KMS-11 (cell line): ENCODE measurements at regions not wholly inside any gene's neighbourhood (a gene's known extent, or its start where the extent isn't known, plus 50 kb on each side); places are given as distances from the start of the nearest gene placed in this dataset.

Experiments used
- H2AFZ ChIP-seq: fragments of 200-600 bp; sonication (generic); 2 replicates; pipeline ENCODE4 v1.6.1; 2016; ENCODE audit warnings: antibody characterized with exemption, mixed run types, low read depth
- H3K27ac ChIP-seq: fragments of 200-600 bp; sonication (generic); 2 replicates; pipeline ENCODE4 v1.6.1; 2016; ENCODE audit warnings: mild to moderate bottlenecking, mixed run types
- H3K27me3 ChIP-seq: fragments of 200-600 bp; sonication (generic); 2 replicates; pipeline ENCODE4 v1.6.1; 2017; ENCODE audit warnings: mild to moderate bottlenecking, low read depth, mixed run types, moderate library complexity; ENCODE audit not compliant: insufficient read depth
- H3K36me3 ChIP-seq: fragments of 200-600 bp; sonication (generic); 2 replicates; pipeline ENCODE4 v1.6.1; 2017; ENCODE audit warnings: mild to moderate bottlenecking, mixed run types; ENCODE audit not compliant: insufficient read depth
- H3K4me1 ChIP-seq: fragments of 200-600 bp; sonication (generic); 2 replicates; pipeline ENCODE4 v1.6.1; 2016; ENCODE audit warnings: mild to moderate bottlenecking, low read depth, mixed run types; ENCODE audit not compliant: poor library complexity, severe bottlenecking
- H3K4me2 ChIP-seq: fragments of 200-600 bp; sonication (generic); 2 replicates; pipeline ENCODE4 v1.7.0; 2016; ENCODE audit warnings: mild to moderate bottlenecking, mixed run types
- H3K4me3 ChIP-seq: fragments of 200-600 bp; sonication (generic); IDR thresholded peaks from 2 replicates; pipeline ENCODE4 v1.6.1; 2017; ENCODE audit warnings: low read depth, low read length, mixed read lengths; ENCODE audit not compliant: insufficient read depth
- H3K79me2 ChIP-seq: fragments of 200-600 bp; sonication (generic); 2 replicates; pipeline ENCODE4 v1.6.1; 2016; ENCODE audit warnings: low read depth, mixed run types; ENCODE audit not compliant: insufficient read depth
- H3K9ac ChIP-seq: fragments of 200-600 bp; sonication (generic); 2 replicates; pipeline ENCODE4 v1.6.1; 2016; ENCODE audit warnings: mild to moderate bottlenecking, mixed run types
- H4K20me1 ChIP-seq: fragments of 200-600 bp; sonication (generic); 2 replicates; pipeline ENCODE4 v1.6.1; 2016; ENCODE audit warnings: mild to moderate bottlenecking, mixed run types; ENCODE audit not compliant: insufficient read depth
- CTCF ChIP-seq: fragments of 200-600 bp; sonication (generic); conservative IDR thresholded peaks from 2 replicates; pipeline ENCODE4 v1.6.1; 2017; ENCODE audit warnings: low read depth, mild to moderate bottlenecking, antibody characterized with exemption, low read length, moderate library complexity, mixed read lengths

GRCh38 chr2:67842375-67842959 is 220.3 kb downstream of the C1D start:
- no peaks in the 10 kb centered on the region for H3K79me2 ChIP-seq
- H3K27me3 ChIP-seq: no peaks in the 10 kb centered on the region
- no peak for TF ChIP-seq CTCF
- no peak overlapping the region for H3K9ac ChIP-seq
- peaks cover 6% of the 10 kb centered on the region for H3K4me1 ChIP-seq
- H3K36me3 ChIP-seq: no peaks in the 10 kb centered on the region
- H3K4me3 ChIP-seq: no peak overlapping the region
- no peak overlapping the region for H3K4me2 ChIP-seq
- no peak overlapping the region for H3K27ac ChIP-seq
- no peaks in the 10 kb centered on the region for H4K20me1 ChIP-seq
- H2AFZ ChIP-seq: no peak overlapping the region

- H3K79me2 ChIP-seq: no peaks in the 10 kb centered on the region
- peaks cover 6% of the 10 kb centered on the region for H3K4me1 ChIP-seq
- H3K27me3 ChIP-seq: no peaks in the 10 kb centered on the region
- no peaks in the 10 kb centered on the region for H3K36me3 ChIP-seq
- no peaks in the 10 kb centered on the region for H4K20me1 ChIP-seq
- H2AFZ ChIP-seq: no peak overlapping the region
- no peak overlapping the region for H3K4me2 ChIP-seq
- no peak overlapping the region for H3K27ac ChIP-seq
- no peak overlapping the region for H3K9ac ChIP-seq
- H3K4me3 ChIP-seq: no peak overlapping the region
- TF ChIP-seq CTCF: no peak
These were observed 218.7 kb downstream of the C1D start for GRCh38 chr2:67844024-67844540.

- H3K9ac ChIP-seq: no peak overlapping the region
- H3K27ac ChIP-seq: no peak overlapping the region
- H4K20me1 ChIP-seq: no peaks in the 10 kb centered on the region
- no peaks in the 10 kb centered on the region for H3K27me3 ChIP-seq
- no peak for TF ChIP-seq CTCF
- peak overlapping the region; percentile 41; the same call in 1 of the 2 replicates for H2AFZ ChIP-seq
- H3K4me2 ChIP-seq: peak overlapping the region; percentile 37
- no peaks in the 10 kb centered on the region for H3K79me2 ChIP-seq
- peaks cover 6% of the 10 kb centered on the region for H3K4me1 ChIP-seq
- no peaks in the 10 kb centered on the region for H3K36me3 ChIP-seq
- no peak overlapping the region for H3K4me3 ChIP-seq
These were observed 217.0 kb downstream of the C1D start for GRCh38 chr2:67845621-67846369.

- peak overlapping the region; percentile 37 for H3K4me2 ChIP-seq
- peak; percentile 90 for TF ChIP-seq CTCF
- peaks cover 10% of the 10 kb centered on the region for H3K4me1 ChIP-seq
- H3K4me3 ChIP-seq: no peak overlapping the region
- peak overlapping the region; percentile 41; the same call in 1 of the 2 replicates for H2AFZ ChIP-seq
- no peaks in the 10 kb centered on the region for H3K79me2 ChIP-seq
- H3K27me3 ChIP-seq: no peaks in the 10 kb centered on the region
- no peak overlapping the region for H3K27ac ChIP-seq
- H3K9ac ChIP-seq: no peak overlapping the region
- H3K36me3 ChIP-seq: no peaks in the 10 kb centered on the region
- no peaks in the 10 kb centered on the region for H4K20me1 ChIP-seq
These were observed 216.3 kb downstream of the C1D start for GRCh38 chr2:67846370-67847070.
